Smooth muscle cell (in vitro differentiated cells): ENCODE measurements at regions not wholly inside any gene's neighbourhood (a gene's known extent, or its start where the extent isn't known, plus 50 kb on each side); places are given as distances from the start of the nearest gene placed in this dataset.

Source experiments
- DNase-seq: peaks from one replicate; lab custom pipeline; 2025; ENCODE audit not compliant: unreplicated experiment; lab: John Stamatoyannopoulos, UW
- H2AFZ ChIP-seq: fragments of 200-600 bp; sonication (generic); 2 replicates; pipeline ENCODE4 v1.6.0; 2016; ENCODE audit warnings: antibody characterized with exemption, low read depth, mild to moderate bottlenecking
- H3F3A ChIP-seq: fragments of 200-600 bp; sonication (generic); 2 replicates; pipeline ENCODE4 v1.6.0; 2017; ENCODE audit warnings: antibody characterized with exemption, low read depth
- H3K27ac ChIP-seq: fragments of 200-600 bp; sonication (generic); 2 replicates; pipeline ENCODE4 v1.5.1; 2016; ENCODE audit warnings: low read depth, mild to moderate bottlenecking
- H3K27me3 ChIP-seq: fragments of 200-600 bp; sonication (generic); 2 replicates; pipeline ENCODE4 v1.6.1; 2016; ENCODE audit warnings: low read depth, mild to moderate bottlenecking
- H3K36me3 ChIP-seq: fragments of 200-600 bp; sonication (generic); 2 replicates; pipeline ENCODE4 v1.5.1; 2016; ENCODE audit warnings: low read depth
- H3K4me1 ChIP-seq: fragments of 200-600 bp; sonication (generic); 2 replicates; pipeline ENCODE4 v1.5.1; 2016; ENCODE audit warnings: low read depth
- H3K4me2 ChIP-seq: fragments of 200-600 bp; sonication (generic); 2 replicates; pipeline ENCODE4 v1.6.0; 2016; ENCODE audit warnings: mild to moderate bottlenecking
- H3K4me3 ChIP-seq: fragments of 200-600 bp; sonication (generic); 2 replicates; pipeline ENCODE4 v1.5.1; 2016; ENCODE audit warnings: mild to moderate bottlenecking
- H3K79me2 ChIP-seq: fragments of 200-600 bp; sonication (generic); 2 replicates; pipeline ENCODE4 v1.6.0; 2016; ENCODE audit warnings: low read depth, mild to moderate bottlenecking
- H3K9ac ChIP-seq: fragments of 200-600 bp; sonication (generic); 2 replicates; pipeline ENCODE4 v1.6.0; 2016; ENCODE audit warnings: low read depth
- H3K9me3 ChIP-seq: fragments of 200-600 bp; sonication (generic); replicated peaks from 2 replicates; pipeline ENCODE4 v1.5.1; 2016; ENCODE audit warnings: low read depth
- H4K20me1 ChIP-seq: fragments of 200-600 bp; sonication (generic); 2 replicates; pipeline ENCODE4 v1.6.0; 2016; ENCODE audit warnings: low read depth
- WGBS: methylation state at CpG from one replicate; pipeline ENCODE4 v1.1.7; 2016; ENCODE audit warnings: low lambda C conversion rate; 5-methylcytosine and 5-hydroxymethylcytosine counted together
- TF ChIP-seq, protein P1 (sequence below): fragments of 200-600 bp; sonication (generic); IDR thresholded peaks from 2 replicates; pipeline ENCODE4 v1.5.1; 2017; ENCODE audit warnings: borderline replicate concordance, mild to moderate bottlenecking, antibody characterized with exemption; ENCODE audit not compliant: insufficient read depth, poor library complexity, severe bottlenecking

DNA sequence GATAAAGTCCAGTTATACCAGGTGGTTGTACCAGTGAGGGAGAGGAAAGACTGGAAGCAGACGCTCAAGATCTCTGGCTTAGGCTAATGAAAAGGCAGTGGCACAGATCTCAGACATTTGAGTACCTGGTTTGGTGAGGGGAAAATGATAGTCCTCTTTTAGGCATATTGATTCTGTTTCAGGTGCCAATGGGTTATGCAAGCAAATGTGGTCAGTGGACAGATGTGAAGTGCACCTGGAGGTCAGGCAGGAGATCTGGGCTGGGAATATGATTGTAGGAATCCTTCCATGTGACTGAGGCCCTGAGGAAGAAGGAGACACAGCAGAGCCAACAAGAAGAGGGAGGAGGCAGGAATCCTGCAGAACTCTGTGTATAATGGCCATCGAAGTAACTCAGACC is 63.7 kb upstream of the SMARCA2 start:
- H3K27me3 ChIP-seq = no peaks in the 10 kb centered on the region
- TF ChIP-seq, protein P1, sequence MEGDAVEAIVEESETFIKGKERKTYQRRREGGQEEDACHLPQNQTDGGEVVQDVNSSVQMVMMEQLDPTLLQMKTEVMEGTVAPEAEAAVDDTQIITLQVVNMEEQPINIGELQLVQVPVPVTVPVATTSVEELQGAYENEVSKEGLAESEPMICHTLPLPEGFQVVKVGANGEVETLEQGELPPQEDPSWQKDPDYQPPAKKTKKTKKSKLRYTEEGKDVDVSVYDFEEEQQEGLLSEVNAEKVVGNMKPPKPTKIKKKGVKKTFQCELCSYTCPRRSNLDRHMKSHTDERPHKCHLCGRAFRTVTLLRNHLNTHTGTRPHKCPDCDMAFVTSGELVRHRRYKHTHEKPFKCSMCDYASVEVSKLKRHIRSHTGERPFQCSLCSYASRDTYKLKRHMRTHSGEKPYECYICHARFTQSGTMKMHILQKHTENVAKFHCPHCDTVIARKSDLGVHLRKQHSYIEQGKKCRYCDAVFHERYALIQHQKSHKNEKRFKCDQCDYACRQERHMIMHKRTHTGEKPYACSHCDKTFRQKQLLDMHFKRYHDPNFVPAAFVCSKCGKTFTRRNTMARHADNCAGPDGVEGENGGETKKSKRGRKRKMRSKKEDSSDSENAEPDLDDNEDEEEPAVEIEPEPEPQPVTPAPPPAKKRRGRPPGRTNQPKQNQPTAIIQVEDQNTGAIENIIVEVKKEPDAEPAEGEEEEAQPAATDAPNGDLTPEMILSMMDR = no peak
- no peaks in the 10 kb centered on the region for H3F3A ChIP-seq
- no peaks in the 10 kb centered on the region for H4K20me1 ChIP-seq
- no peaks in the 10 kb centered on the region for H3K9me3 ChIP-seq
- no peak overlapping the region for H3K9ac ChIP-seq
- H3K36me3 ChIP-seq = no peaks in the 10 kb centered on the region
- H3K79me2 ChIP-seq = no peaks in the 10 kb centered on the region
- WGBS = 80% methylated on average over 2 of the region's 2 CpGs
- H3K4me2 ChIP-seq = no peak overlapping the region
- H2AFZ ChIP-seq = no peak overlapping the region
- H3K4me3 ChIP-seq = no peak overlapping the region
- no peak for DNase-seq
- no peaks in the 10 kb centered on the region for H3K4me1 ChIP-seq
- no peak overlapping the region for H3K27ac ChIP-seq

- TF ChIP-seq, protein P1 = no peak
- Histone ChIP-seq H3K36me3 (no peaks in the 10 kb centered on the region), H3K79me2 (no peaks in the 10 kb centered on the region), H3K27me3 (no peaks in the 10 kb centered on the region), H3K9ac (no peak overlapping the region), H2AFZ (no peak overlapping the region), H3K27ac (no peak overlapping the region), H3F3A (no peaks in the 10 kb centered on the region), H3K4me3 (no peak overlapping the region), H4K20me1 (no peaks in the 10 kb centered on the region), H3K4me2 (no peak overlapping the region), H3K9me3 (no peaks in the 10 kb centered on the region), H3K4me1 (no peaks in the 10 kb centered on the region)
- whole genome bisulfite sequencing = 87% methylated on average over 3 of the region's 3 CpGs
- no peak for DNase-seq
These were observed 63.1 kb upstream of the SMARCA2 start for GRCh38 chr9:1952001-1952400.

DNA sequence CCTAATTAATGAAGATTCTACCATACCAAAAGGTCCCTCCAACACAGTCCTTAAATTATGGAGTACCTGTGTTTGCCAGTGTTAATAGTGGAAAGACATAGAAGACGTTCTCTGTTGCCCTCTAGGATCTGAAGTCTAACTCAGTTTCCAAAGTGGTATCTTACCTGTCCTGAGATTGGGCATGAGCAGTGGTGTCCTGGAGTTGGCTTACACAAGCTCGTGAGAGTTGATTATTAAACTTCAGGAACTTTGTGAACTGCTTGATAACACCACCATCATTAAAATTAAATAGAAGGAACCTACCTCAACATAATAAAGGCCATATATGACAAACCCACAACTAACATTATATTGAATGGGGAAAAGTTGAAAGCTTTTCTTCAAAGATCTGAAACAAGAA is 60.9 kb upstream of the SMARCA2 start:
- Histone ChIP-seq H2AFZ (no peak overlapping the region), H3K27ac (no peak overlapping the region), H3K9me3 (no peaks in the 10 kb centered on the region), H3K27me3 (no peaks in the 10 kb centered on the region), H3K4me2 (no peak overlapping the region), H3K4me3 (no peak overlapping the region), H3K4me1 (no peaks in the 10 kb centered on the region), H3K79me2 (no peaks in the 10 kb centered on the region), H3K36me3 (no peaks in the 10 kb centered on the region), H3K9ac (no peak overlapping the region), H4K20me1 (no peaks in the 10 kb centered on the region), H3F3A (no peaks in the 10 kb centered on the region)
- TF ChIP-seq, protein P1 = no peak
- DNase-seq = no peak
- 83% methylated on average over 2 of the region's 2 CpGs for WGBS

GRCh38 chr9:1956958-1957357 is 58.2 kb upstream of the SMARCA2 start:
- Histone ChIP-seq H3K4me3 (no peak overlapping the region), H3K9me3 (no peaks in the 10 kb centered on the region), H3K27ac (no peak overlapping the region), H4K20me1 (no peaks in the 10 kb centered on the region), H2AFZ (no peak overlapping the region), H3K79me2 (no peaks in the 10 kb centered on the region), H3K27me3 (no peaks in the 10 kb centered on the region), H3F3A (no peaks in the 10 kb centered on the region), H3K4me1 (no peaks in the 10 kb centered on the region), H3K9ac (no peak overlapping the region), H3K4me2 (no peak overlapping the region), H3K36me3 (no peaks in the 10 kb centered on the region)
- TF ChIP-seq, protein P1 = no peak
- WGBS = 100% methylated on average over 1 of the region's 1 CpG
- no peak for DNase-seq
